WTC11 (cell line): ENCODE measurements at regions not wholly inside any gene's neighbourhood (a gene's known extent, or its start where the extent isn't known, plus 50 kb on each side); places are given as distances from the start of the nearest gene placed in this dataset.

Experiments
- ATAC-seq: fragments of 200-7000 bp; cut with Tn5 transposase; 2 replicates; pipeline ENCODE4 v1.10.0; 2021; ENCODE audit warnings: mild to moderate bottlenecking, moderate library complexity
- CTCF ChIA-PET: fragments of 300-600 bp; sonication (Branson Sonifier 250); formaldehyde crosslinking; loops from one replicate; lab custom pipeline; 2021; ENCODE audit warnings: antibody characterized with exemption; lab: Charles Lee
- POLR2A ChIA-PET: fragments of 350-600 bp; sonication (Branson Sonifier 250); formaldehyde crosslinking; loops from one replicate; lab custom pipeline; 2021; ENCODE audit warnings: antibody characterized with exemption; lab: Charles Lee
- DNase-seq: peaks from one replicate; pipeline ENCODE4 v3.0.0; 2021; ENCODE audit warnings: low spot score
- H3K27ac Mint-ChIP-seq: 2 replicates; pipeline ENCODE4 v1.8.0; 2021; ENCODE audit warnings: mixed read lengths
- H3K27me3 Mint-ChIP-seq: 2 replicates; pipeline ENCODE4 v1.8.0; 2021; ENCODE audit warnings: low read depth, mild to moderate bottlenecking, moderate library complexity, mixed read lengths
- H3K36me3 Mint-ChIP-seq: 2 replicates; pipeline ENCODE4 v1.8.0; 2021; ENCODE audit warnings: mixed read lengths
- H3K4me1 Mint-ChIP-seq: 2 replicates; pipeline ENCODE4 v1.8.0; 2022; ENCODE audit warnings: mixed read lengths
- H3K4me3 Mint-ChIP-seq: 2 replicates; pipeline ENCODE4 v1.8.0; 2021; ENCODE audit warnings: mild to moderate bottlenecking, moderate library complexity, mixed read lengths
- H3K9me3 Mint-ChIP-seq: 2 replicates; pipeline ENCODE4 v1.8.0; 2021; ENCODE audit warnings: mixed read lengths
- CBFB ChIP-seq: sonication (generic); formaldehyde crosslinking; IDR thresholded peaks from 2 replicates; pipeline ENCODE4 v1.8.1; 2022; ENCODE audit warnings: mild to moderate bottlenecking, low read depth, missing genetic modification reagents
- FOXP1 ChIP-seq: sonication (generic); formaldehyde crosslinking; IDR thresholded peaks from 2 replicates; pipeline ENCODE4 v1.8.0; 2022; ENCODE audit warnings: missing genetic modification reagents, mild to moderate bottlenecking, moderate library complexity, borderline replicate concordance
- JUN ChIP-seq: sonication (generic); formaldehyde crosslinking; IDR thresholded peaks from 2 replicates; pipeline ENCODE4 v1.8.0; 2023; ENCODE audit warnings: mild to moderate bottlenecking, missing genetic modification reagents
- PREB ChIP-seq: sonication (generic); formaldehyde crosslinking; IDR thresholded peaks from 2 replicates; pipeline ENCODE4 v1.8.1; 2022; ENCODE audit warnings: mild to moderate bottlenecking, missing genetic modification reagents, moderate library complexity, borderline replicate concordance
- RELA ChIP-seq: sonication (generic); formaldehyde crosslinking; IDR thresholded peaks from 2 replicates; pipeline ENCODE4 v1.8.1; 2022; ENCODE audit warnings: missing genetic modification reagents, mild to moderate bottlenecking, borderline replicate concordance
- TCF7 ChIP-seq: sonication (generic); formaldehyde crosslinking; IDR thresholded peaks from 2 replicates; pipeline ENCODE4 v1.8.0; 2022; ENCODE audit warnings: mild to moderate bottlenecking, low read depth, missing genetic modification reagents, moderate library complexity
- TP53 ChIP-seq: sonication (generic); formaldehyde crosslinking; IDR thresholded peaks from 2 replicates; pipeline ENCODE4 v1.8.1; 2023; ENCODE audit warnings: mild to moderate bottlenecking, missing genetic modification reagents
- USF2 ChIP-seq: sonication (generic); formaldehyde crosslinking; IDR thresholded peaks from 2 replicates; pipeline ENCODE4 v1.8.1; 2023; ENCODE audit warnings: mild to moderate bottlenecking, missing genetic modification reagents, moderate library complexity
- ZBTB43 ChIP-seq: sonication (generic); formaldehyde crosslinking; IDR thresholded peaks from 2 replicates; pipeline ENCODE4 v1.8.1; 2023; ENCODE audit warnings: mild to moderate bottlenecking, missing genetic modification reagents
- ZNF317 ChIP-seq: sonication (generic); formaldehyde crosslinking; IDR thresholded peaks from 2 replicates; pipeline ENCODE4 v1.8.1; 2023; ENCODE audit warnings: low read depth, mild to moderate bottlenecking, moderate library complexity, missing genetic modification reagents, borderline replicate concordance
- ZNF512 ChIP-seq: sonication (generic); formaldehyde crosslinking; IDR thresholded peaks from 2 replicates; pipeline ENCODE4 v1.8.1; 2022; ENCODE audit warnings: missing genetic modification reagents, borderline replicate concordance

GRCh38 chr11:116507849-116508695 is 264.7 kb downstream of the BUD13 start:
- H3K9me3 Mint-ChIP-seq: no peaks in the 10 kb centered on the region
- TF ChIP-seq TP53 (CRISPR knock-in tag): no peak
- no peak for TF ChIP-seq RELA (CRISPR knock-in tag)
- no peak for TF ChIP-seq USF2 (CRISPR knock-in tag)
- no peak for TF ChIP-seq FOXP1 (CRISPR knock-in tag)
- no peak for TF ChIP-seq CBFB (CRISPR knock-in tag)
- no peak for TF ChIP-seq TCF7 (CRISPR knock-in tag)
- no peak for TF ChIP-seq JUN (CRISPR knock-in tag)
- TF ChIP-seq ZNF317: no peak
- ChIA-PET CTCF (interaction anchor here (0.6 to 4.5 kb wide), 3 partner anchors 8 to 21 kb away, joined by 3 to 39 read pairs (median 4); no protein-coding TSS in a partner anchor), POLR2A (no interaction called here)
- DNase-seq (no peak), ATAC-seq (no peak)
- H3K27me3 Mint-ChIP-seq: peaks cover 20% of the 10 kb centered on the region
- H3K27ac Mint-ChIP-seq: no peak overlapping the region
- no peak overlapping the region for H3K4me3 Mint-ChIP-seq
- no peaks in the 10 kb centered on the region for H3K36me3 Mint-ChIP-seq
- peaks cover 58% of the 10 kb centered on the region for H3K4me1 Mint-ChIP-seq

- ATAC-seq: no peak
- Mint-ChIP-seq H3K4me3 (no peak overlapping the region), H3K27me3 (peaks cover 26% of the 10 kb centered on the region), H3K27ac (no peak overlapping the region), H3K36me3 (no peaks in the 10 kb centered on the region), H3K4me1 (peaks cover 67% of the 10 kb centered on the region)
- no peak for TF ChIP-seq PREB (CRISPR knock-in tag)
- no peak for TF ChIP-seq ZNF512 (CRISPR knock-in tag)
- TF ChIP-seq, all 79 proteins: peak for 0
- POLR2A ChIA-PET: no interaction called here
- CTCF ChIA-PET: interaction anchor here (0.8 to 4.3 kb wide), 3 partner anchors 8 to 149 kb away, joined by 3 to 18 read pairs (median 4); no protein-coding TSS in a partner anchor
- no peaks in the 10 kb centered on the region for H3K9me3 Mint-ChIP-seq
- DNase-seq: no peak
These were observed 265.8 kb downstream of the BUD13 start for GRCh38 chr11:116507016-116507415.

GRCh38 chr11:116506263-116506825 is 266.4 kb downstream of the BUD13 start:
- no peaks in the 10 kb centered on the region for H3K36me3 Mint-ChIP-seq
- no peak overlapping the region for H3K27ac Mint-ChIP-seq
- ATAC-seq (no peak), DNase-seq (no peak)
- peaks cover 70% of the 10 kb centered on the region for H3K4me1 Mint-ChIP-seq
- ChIA-PET CTCF (interaction anchor here (0.8 to 4.3 kb wide), 4 partner anchors 7 to 229 kb away, joined by 3 to 18 read pairs (median 9); no protein-coding TSS in a partner anchor), POLR2A (no interaction called here)
- H3K9me3 Mint-ChIP-seq: no peaks in the 10 kb centered on the region
- TF ChIP-seq PREB (CRISPR knock-in tag) (no peak), FOXP1 (CRISPR knock-in tag) (no peak), CBFB (CRISPR knock-in tag) (no peak), TCF7 (CRISPR knock-in tag) (no peak), ZBTB43 (CRISPR knock-in tag) (no peak)
- H3K27me3 Mint-ChIP-seq: peaks cover 26% of the 10 kb centered on the region
- no peak overlapping the region for H3K4me3 Mint-ChIP-seq
